ENCODE measurements at regions not wholly inside any gene's neighbourhood (a gene's known extent, or its start where the extent isn't known, plus 50 kb on each side); places are given as distances from the start of the nearest gene placed in this dataset.

- no peak overlapping the region for H3K23ac ChIP-seq (ENCODE audit: insufficient read length)
- no peak overlapping the region for H2AFZ ChIP-seq (ENCODE audit: low read length)
- H3K23me2 ChIP-seq (ENCODE audit: low read depth, low read length), result no peaks in the 10 kb centered on the region
- no peak overlapping the region for H3K14ac ChIP-seq (ENCODE audit: insufficient read length)
- FAIRE-seq (no peak), DNase-seq (ENCODE audit: low read depth in 1 of 2, low spot score in 2 of 2) (no peak)
- H4K8ac ChIP-seq (ENCODE audit: extremely low read depth, insufficient read depth, low read length), result no peak overlapping the region
- H3K9ac ChIP-seq (replicated peaks in 1 of 4; ENCODE audit: extremely low read depth in 1 of 4, low read depth in 3 of 4, low read length in 3 of 4), result no peak overlapping the region
- H2BK20ac ChIP-seq (ENCODE audit: low read length), result no peak overlapping the region
- H2BK12ac ChIP-seq (ENCODE audit: low read depth, low read length), result no peak overlapping the region
- ChIA-PET CTCF (ENCODE audit: partially characterized antibody) (interaction anchor here (0.6 to 1.0 kb wide), 2 partner anchors 9 to 109 kb away, joined by 3 read pairs; no protein-coding TSS in a partner anchor), POLR2A (ENCODE audit: partially characterized antibody) (no interaction called here)
- no peak overlapping the region for H3K27ac ChIP-seq (ENCODE audit: low read depth, low read length)
- WGBS, 2 experiments (ENCODE audit: extremely low coverage in 1 of 2, insufficient coverage in 1 of 2, insufficient read length in 1 of 2, insufficient replicate concordance in 2 of 2, low coverage in 1 of 2, low lambda C conversion rate in 2 of 2, missing lambda C conversion rate in 1 of 2), result 81% methylated on average over 1 of the region's 1 CpG; no CpG with 5 or more reads in 1 of the 2 experiments
- H4K20me1 ChIP-seq (replicated peaks in 1 of 2; ENCODE audit: control insufficient read depth in 1 of 2, insufficient read depth in 2 of 2, low read length in 2 of 2), result no peaks in the 10 kb centered on the region
- H4K5ac ChIP-seq (ENCODE audit: insufficient read length, low read depth, low read length), result no peak overlapping the region
- H2BK15ac ChIP-seq (ENCODE audit: low read length), result no peak overlapping the region
- H4K91ac ChIP-seq (replicated peaks; ENCODE audit: insufficient read length, low read length), result no peak overlapping the region
- H2BK5ac ChIP-seq (ENCODE audit: low read depth, low read length), result no peak overlapping the region
- H3K4ac ChIP-seq (replicated peaks; ENCODE audit: insufficient read length, low read depth, low read length), result no peak overlapping the region
- no peaks in the 10 kb centered on the region for H3K4me1 ChIP-seq (replicated peaks in 1 of 4; ENCODE audit: control insufficient read depth in 3 of 4, insufficient read depth in 4 of 4, low read length in 3 of 4)
- no peak overlapping the region for H2AK5ac ChIP-seq (ENCODE audit: low read depth, low read length)
- H3K27me3 ChIP-seq (replicated peaks in 1 of 4; ENCODE audit: control insufficient read depth in 3 of 4, extremely low read depth in 1 of 4, insufficient read depth in 3 of 4, low read length in 3 of 4), result no peaks in the 10 kb centered on the region
- H3K56ac ChIP-seq (replicated peaks; ENCODE audit: insufficient read length, low read depth, low read length), result no peak overlapping the region
- H3K36me3 ChIP-seq (ENCODE audit: control insufficient read depth in 2 of 4, insufficient read depth in 4 of 4, low read length in 3 of 4), result no peaks in the 10 kb centered on the region
- no peak overlapping the region for H3K18ac ChIP-seq (ENCODE audit: extremely low read depth, low read length)
- no peaks in the 10 kb centered on the region for H3K79me1 ChIP-seq (ENCODE audit: low read depth, low read length)
- no peaks in the 10 kb centered on the region for H3K9me3 ChIP-seq (ENCODE audit: insufficient read depth in 2 of 2, low read depth in 1 of 2, low read length in 1 of 2)
- no peak for TF ChIP-seq CHD7 (IDR thresholded peaks at IDR 0.05; ENCODE audit: insufficient replicate concordance, low read length)
- H2BK120ac ChIP-seq (replicated peaks; ENCODE audit: low read depth, low read length), result no peak overlapping the region
- no peaks in the 10 kb centered on the region for H3K79me2 ChIP-seq (ENCODE audit: control insufficient read depth in 1 of 2, insufficient read depth in 2 of 2, low read length in 2 of 2)
- no peak overlapping the region for H3K4me3 ChIP-seq (ENCODE audit: extremely low read depth in 1 of 4, insufficient read depth in 2 of 4, low read depth in 3 of 4, low read length in 4 of 4)
- H3K4me2 ChIP-seq (ENCODE audit: insufficient read depth in 1 of 2, low read depth in 2 of 2, low read length in 2 of 2), result no peak overlapping the region
These were observed 101.3 kb downstream of the PLPPR4 start for GRCh38 chr1:99365545-99365944.
